Urothelium cell line (cell line): ENCODE measurements at regions not wholly inside any gene's neighbourhood (a gene's known extent, or its start where the extent isn't known, plus 50 kb on each side); places are given as distances from the start of the nearest gene placed in this dataset.
A peak's percentile ranks its signal among the peaks of the same experiment; 100 is the strongest.
"Not testable (repeated sequence)": the region's sequence is repeated elsewhere in the genome, so short reads cannot be mapped to it uniquely, and the experiment has no call there.

Experiments
- DNase-seq: peaks from one replicate; pipeline ENCODE4 v3.0.0; 2011; ENCODE audit warnings: low spot score, mixed read lengths
- FAIRE-seq: peaks from 2 replicates; lab custom pipeline; 2011; peaks lifted over from hg19 to GRCh38; lab: Jason Lieb, UNC

- FAIRE-seq, result no peak
- DNase-seq, result no peak
Measured at GRCh38 chr15:55126111-55126510, 70.6 kb downstream of the RSL24D1 start.

DNA sequence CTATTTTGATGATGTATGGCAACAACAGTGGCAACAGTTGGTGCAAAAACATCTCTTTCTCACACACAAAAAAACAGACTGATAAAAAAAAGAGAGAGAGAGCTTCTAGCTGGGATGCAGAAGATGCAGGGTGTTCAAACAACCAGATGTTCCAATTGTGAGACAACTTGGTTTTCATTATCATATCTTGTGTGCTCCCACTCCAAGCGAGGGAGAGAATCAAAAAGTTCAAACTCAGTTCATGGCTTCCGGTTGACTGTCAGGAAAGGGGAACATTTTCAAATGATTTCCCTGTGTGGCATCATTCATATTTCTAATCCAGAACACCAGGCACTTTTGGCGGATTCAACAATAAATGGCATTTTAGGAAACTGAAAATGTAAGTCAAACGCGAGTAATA is 72.1 kb downstream of the RSL24D1 start:
- FAIRE-seq (no peak), DNase-seq (no peak)

DNA sequence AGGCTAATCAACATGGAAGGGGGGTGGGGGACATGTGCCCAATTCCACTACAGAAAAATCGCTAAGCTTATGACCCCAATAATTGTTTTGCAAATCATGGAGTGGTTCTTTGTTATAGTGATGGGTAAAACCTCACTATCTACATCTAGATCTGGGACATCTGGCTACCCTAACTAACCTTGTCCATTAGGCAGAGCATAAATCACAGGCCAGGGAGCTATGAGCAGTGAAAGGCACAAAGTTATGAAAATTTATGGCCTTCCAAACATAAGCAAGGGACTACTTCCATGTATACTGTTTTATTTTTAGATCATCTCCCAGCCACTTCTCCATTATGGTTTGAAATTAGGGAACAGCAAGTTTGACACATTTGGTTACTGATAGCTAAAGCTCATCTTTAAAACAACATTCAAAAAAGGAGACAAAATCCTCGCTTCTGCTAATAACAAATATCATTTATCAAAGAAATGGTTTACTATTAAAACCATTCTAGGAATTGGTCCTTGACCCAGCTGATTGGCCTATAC is 78.3 kb downstream of the RSL24D1 start:
- FAIRE-seq, result no peak

DNA sequence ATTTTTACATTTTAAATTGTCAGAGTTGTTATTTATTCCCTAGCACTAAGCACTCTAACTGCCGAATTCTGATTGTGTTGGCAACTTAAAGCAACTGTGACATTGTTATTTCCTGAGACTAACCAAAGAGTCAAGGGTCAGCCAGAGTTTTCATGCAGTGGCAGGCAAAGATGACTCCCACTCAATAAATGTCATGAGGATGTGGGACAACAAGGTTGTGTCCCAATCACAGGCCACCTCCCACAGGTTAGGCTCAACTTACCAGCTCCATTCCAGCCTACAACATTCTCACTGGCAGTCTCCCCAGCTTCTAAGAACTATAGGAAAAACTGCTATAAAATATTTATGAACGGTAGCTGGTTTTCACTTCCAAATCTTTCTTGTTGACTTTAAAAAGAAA is 80.1 kb downstream of the RSL24D1 start:
- no peak for FAIRE-seq

More for the DNA sequence above, 78.3 kb downstream of the RSL24D1 start:
- no peak for DNase-seq

DNA sequence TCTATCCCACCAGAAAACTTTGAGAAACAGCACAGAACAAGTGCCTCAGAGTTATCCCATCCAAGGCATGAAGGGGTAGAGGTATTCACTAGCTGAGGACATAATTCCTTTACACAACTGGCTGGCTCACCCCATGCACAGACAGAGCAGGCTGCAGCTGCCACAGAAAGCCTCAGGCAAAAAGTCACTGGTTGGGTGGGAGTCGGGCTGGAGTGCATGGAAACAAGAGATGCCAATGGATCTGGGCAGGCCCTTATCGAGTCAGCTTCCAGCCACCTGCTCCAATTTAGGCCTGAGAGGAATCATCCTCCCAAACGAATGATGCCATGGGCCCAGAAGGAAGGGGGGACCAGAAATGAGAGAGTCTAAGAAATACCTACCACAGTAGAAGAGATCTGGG is 83.0 kb downstream of the RSL24D1 start:
- FAIRE-seq, result no peak
- no peak for DNase-seq

More for the DNA sequence above, 80.1 kb downstream of the RSL24D1 start:
- DNase-seq, result no peak

- DNase-seq, result no peak
- FAIRE-seq, result no peak
Measured at GRCh38 chr15:55112706-55113105, 84.0 kb downstream of the RSL24D1 start.

DNA sequence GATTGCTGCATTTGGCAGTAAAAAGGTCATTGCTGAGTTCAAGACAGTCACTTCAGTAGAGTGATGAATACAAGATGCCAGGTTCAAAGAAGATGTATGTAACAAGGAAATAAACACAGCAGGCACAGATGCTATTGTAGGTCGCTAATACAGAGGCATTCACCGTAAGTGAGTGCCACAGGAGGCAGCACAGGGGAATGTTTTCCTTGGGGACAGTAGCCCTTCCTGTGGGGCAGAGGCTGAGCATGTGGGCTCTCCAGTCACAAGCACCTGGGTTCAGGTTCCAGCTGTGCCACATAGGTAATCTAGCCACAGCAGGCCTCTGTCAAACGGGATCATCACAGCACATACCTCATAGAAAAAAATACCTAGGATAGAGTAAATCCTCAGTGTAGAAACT is 86.3 kb downstream of the RSL24D1 start:
- DNase-seq (no peak), FAIRE-seq (no peak)

DNA sequence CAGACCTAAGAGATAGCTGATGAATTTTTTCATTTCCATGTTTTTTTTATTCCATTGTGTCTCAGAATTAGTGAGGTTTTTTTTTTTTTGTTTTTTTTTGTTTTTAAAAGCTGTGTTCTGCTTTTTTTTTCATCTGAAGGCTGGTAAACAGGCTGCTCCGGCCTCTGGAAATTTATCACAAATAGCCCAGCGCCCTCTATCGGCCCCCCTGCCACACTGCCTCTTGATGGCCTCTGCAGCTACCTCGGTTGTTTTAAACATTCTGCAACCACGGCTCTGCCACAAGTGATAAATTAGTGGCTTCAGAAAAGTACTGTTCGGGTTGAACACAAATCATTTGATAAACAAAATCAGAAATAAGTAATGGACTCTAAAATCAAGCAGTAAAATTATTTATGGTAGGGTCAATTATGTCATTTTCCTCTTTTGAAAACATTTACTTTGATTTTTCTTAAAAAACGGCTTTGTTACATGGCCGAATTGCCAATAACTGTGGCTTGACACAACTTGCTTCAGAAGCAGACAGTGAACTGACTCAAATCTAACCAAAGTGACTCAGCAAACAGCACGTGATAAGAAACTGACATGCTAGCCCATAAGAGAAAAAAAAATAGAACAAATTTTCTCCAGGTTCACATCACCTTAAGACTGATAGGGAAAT is 87.8 kb downstream of the RSL24D1 start:
- DNase-seq (peak; percentile 61), FAIRE-seq (no peak)

- DNase-seq (no peak), FAIRE-seq (no peak)
Measured at GRCh38 chr15:55108448-55108847, 88.3 kb downstream of the RSL24D1 start.

GRCh38 chr15:55106155-55106554 is 90.6 kb downstream of the RSL24D1 start:
- FAIRE-seq (no peak), DNase-seq (no peak)

GRCh38 chr15:55094136-55094535 is 102.6 kb downstream of the RSL24D1 start:
- FAIRE-seq (no peak), DNase-seq (no peak)

DNA sequence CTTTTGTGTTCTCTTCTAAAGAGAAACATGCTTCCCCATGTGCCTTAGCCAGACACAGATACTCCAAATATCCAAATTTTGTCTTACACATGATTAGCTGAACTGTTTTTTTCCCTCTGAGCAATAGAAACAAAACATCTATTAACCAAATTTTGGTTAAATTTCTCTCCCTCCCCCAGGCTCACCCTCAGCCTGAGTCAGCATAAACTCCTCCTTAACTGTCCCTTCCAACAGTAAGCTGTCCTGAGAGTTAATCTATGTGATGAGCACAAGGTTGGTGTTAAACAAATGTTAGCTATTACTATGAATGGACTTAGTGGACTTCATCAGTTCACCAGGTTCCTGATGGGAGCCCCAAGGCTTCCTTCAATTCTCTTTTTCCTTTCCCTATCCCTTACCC is 108.5 kb downstream of the RSL24D1 start:
- FAIRE-seq (no peak), DNase-seq (no peak)

- FAIRE-seq (no peak), DNase-seq (no peak)
Measured at GRCh38 chr15:55084673-55085072, 112.1 kb downstream of the RSL24D1 start.

DNA sequence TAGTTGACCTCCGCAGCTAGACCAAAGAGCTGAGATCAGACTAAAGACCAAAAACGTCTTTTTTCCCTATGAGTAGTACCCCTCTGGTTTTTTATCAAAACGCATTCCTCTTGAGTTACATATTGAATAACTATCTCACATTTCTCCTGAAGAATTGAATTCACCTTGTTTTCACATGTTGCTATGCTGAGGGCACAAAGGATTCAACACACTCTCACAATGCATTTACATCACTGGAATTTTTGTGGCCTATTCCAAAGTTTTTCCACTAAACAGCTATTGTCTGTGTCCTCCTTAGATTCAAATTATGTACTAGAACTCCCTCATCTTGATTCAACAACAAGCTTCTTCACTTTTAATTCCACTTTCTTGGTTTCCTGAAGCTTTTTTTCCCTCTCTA is 112.5 kb downstream of the RSL24D1 start:
- FAIRE-seq (no peak), DNase-seq (no peak)

- not testable (repeated sequence) for DNase-seq, FAIRE-seq
Measured at GRCh38 chr15:55077052-55077451, 119.7 kb downstream of the RSL24D1 start.

- FAIRE-seq, result no peak
- no peak for DNase-seq
Measured at GRCh38 chr15:55074431-55074830, 122.3 kb downstream of the RSL24D1 start.

DNA sequence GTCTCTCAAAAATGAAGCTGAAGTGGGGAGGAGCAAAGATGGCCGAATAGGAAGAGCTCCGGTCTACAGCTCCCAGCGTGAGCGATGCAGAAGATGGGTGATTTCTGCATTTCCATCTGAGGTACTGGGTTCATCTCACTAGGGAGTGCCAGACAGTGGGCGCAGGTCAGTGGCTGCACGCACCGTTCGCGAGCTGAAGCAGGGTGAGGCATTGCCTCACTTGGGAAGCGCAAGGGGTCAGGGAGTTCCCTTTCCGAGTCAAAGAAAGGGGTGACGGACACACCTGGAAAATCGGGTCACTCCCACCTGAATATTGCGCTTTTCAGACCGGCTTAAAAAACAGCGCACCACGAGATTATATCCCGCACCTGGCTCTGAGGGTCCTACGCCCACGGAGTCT is 132.8 kb downstream of the RSL24D1 start:
- not testable (repeated sequence) for FAIRE-seq, DNase-seq

GRCh38 chr15:55060836-55061235 is 135.9 kb downstream of the RSL24D1 start:
- DNase-seq, result no peak
- no peak for FAIRE-seq

DNA sequence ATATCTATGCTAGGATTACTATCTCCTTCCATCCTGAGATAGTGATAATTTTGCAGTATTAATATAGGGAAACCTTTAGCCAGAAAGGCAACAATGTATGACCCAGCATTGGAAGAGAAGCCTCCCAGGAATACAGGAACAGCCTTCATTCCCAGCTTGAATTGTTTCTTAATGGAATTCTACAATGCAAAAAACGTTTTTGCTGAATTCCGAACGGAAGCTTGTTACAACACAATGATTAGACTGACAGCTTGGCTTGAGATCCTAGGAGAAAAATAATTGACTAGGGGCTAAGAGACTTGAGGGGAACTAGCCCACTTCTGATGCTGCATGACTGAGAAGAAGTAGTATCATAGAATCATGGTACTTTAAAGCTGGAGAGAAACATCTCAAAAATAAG is 140.2 kb downstream of the RSL24D1 start:
- FAIRE-seq, result no peak
- DNase-seq, result no peak

- no peak for DNase-seq
- FAIRE-seq, result no peak
Measured at GRCh38 chr15:55044162-55044561, 152.6 kb downstream of the RSL24D1 start.

GRCh38 chr15:55037071-55037470 is 159.7 kb downstream of the RSL24D1 start:
- DNase-seq, result no peak
- no peak for FAIRE-seq

- FAIRE-seq (no peak), DNase-seq (no peak)
Measured at GRCh38 chr15:55035749-55036148, 161.0 kb downstream of the RSL24D1 start.

DNA sequence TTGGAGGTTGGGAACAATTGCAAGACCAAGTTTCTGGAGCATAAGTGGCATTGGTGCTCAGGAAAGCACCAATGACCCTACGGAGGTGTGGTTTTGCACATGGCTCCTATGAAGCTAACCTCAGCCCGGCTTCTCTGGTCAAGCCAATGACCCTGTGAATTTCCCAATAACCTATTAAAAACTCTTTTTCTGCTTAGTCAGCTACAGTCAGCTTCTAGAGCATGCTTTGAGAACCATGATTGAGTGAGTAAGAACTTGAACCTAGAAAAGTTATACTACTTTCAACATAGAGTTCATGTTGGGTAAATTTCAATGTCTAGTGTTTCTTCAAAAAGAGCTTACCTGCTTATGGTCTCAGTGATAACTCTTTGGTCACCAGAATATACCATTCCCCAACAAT is 163.2 kb downstream of the RSL24D1 start:
- FAIRE-seq, result no peak
- no peak for DNase-seq
